Endodermal cell (in vitro differentiated cells): ENCODE measurements at regions not wholly inside any gene's neighbourhood (a gene's known extent, or its start where the extent isn't known, plus 50 kb on each side); places are given as distances from the start of the nearest gene placed in this dataset.

Experiments used
- DNase-seq: peaks from one replicate; pipeline ENCODE4 v3.0.0-alpha.2; 2017
- H3K27ac ChIP-seq: 2 replicates; pipeline ENCODE4 v1.5.1; 2013; ENCODE audit warnings: mild to moderate bottlenecking, low read depth, low read length, moderate library complexity
- H3K27me3 ChIP-seq: 2 replicates; pipeline ENCODE4 v1.6.1; 2013; ENCODE audit warnings: mild to moderate bottlenecking, low read length, moderate library complexity; ENCODE audit not compliant: insufficient read depth, control insufficient read depth, poor library complexity, severe bottlenecking
- H3K36me3 ChIP-seq: 2 replicates; pipeline ENCODE4 v1.7.0; 2013; ENCODE audit warnings: mild to moderate bottlenecking, low read length, moderate library complexity; ENCODE audit not compliant: control insufficient read depth, insufficient read depth
- H3K4me1 ChIP-seq: one replicate; pipeline ENCODE4 v1.7.0; 2013; ENCODE audit warnings: low read length; ENCODE audit not compliant: control insufficient read depth, insufficient read depth
- H3K4me3 ChIP-seq: 2 replicates; pipeline ENCODE4 v1.5.1; 2013; ENCODE audit warnings: mild to moderate bottlenecking, low read length, moderate library complexity
- H3K9ac ChIP-seq: 2 replicates; pipeline ENCODE4 v1.6.1; 2013; ENCODE audit warnings: mild to moderate bottlenecking, low read length, moderate library complexity; ENCODE audit not compliant: poor library complexity, severe bottlenecking; ENCODE audit errors: extremely low read depth
- H3K9me3 ChIP-seq: 2 replicates; pipeline ENCODE4 v1.6.1; 2013; ENCODE audit warnings: mild to moderate bottlenecking, low read length, moderate library complexity; ENCODE audit not compliant: control insufficient read depth
- H3K27ac Mint-ChIP-seq: 2 replicates; pipeline ENCODE4 v1.8.0; 2020; ENCODE audit warnings: mixed read lengths
- H3K27me3 Mint-ChIP-seq: 2 replicates; pipeline ENCODE4 v1.8.0; 2021; ENCODE audit warnings: mild to moderate bottlenecking, mixed read lengths; ENCODE audit not compliant: insufficient read depth
- H3K36me3 Mint-ChIP-seq: 2 replicates; pipeline ENCODE4 v1.8.0; 2020; ENCODE audit warnings: low read depth, mixed read lengths
- H3K4me1 Mint-ChIP-seq: 2 replicates; pipeline ENCODE4 v1.8.0; 2020; ENCODE audit warnings: mixed read lengths
- H3K4me3 Mint-ChIP-seq: 2 replicates; pipeline ENCODE4 v1.8.0; 2020; ENCODE audit warnings: mild to moderate bottlenecking, moderate library complexity, mixed read lengths
- H3K9me3 Mint-ChIP-seq: 2 replicates; pipeline ENCODE4 v1.8.0; 2020; ENCODE audit warnings: mild to moderate bottlenecking, mixed read lengths
- CTCF ChIP-seq: fragments of 200-600 bp; sonication (generic); conservative IDR thresholded peaks from 2 replicates; pipeline ENCODE4 v1.5.0; 2021; ENCODE audit warnings: antibody characterized with exemption, mild to moderate bottlenecking
- WGBS, 2 experiments: methylation state at CpG; one replicate each; pipeline versions ENCODE4 v1.1.5 to v1.1.7; 2013; ENCODE audit warnings: missing lambda C conversion rate in 2 of 2, mixed read lengths in 1 of 2; ENCODE audit not compliant: insufficient coverage in 1 of 2, insufficient read length in 1 of 2; 5-methylcytosine and 5-hydroxymethylcytosine counted together

GRCh38 chr9:105975886-105976645 is 281.7 kb downstream of the TMEM38B start:
- Histone ChIP-seq H3K36me3 (no peaks in the 10 kb centered on the region), H3K4me1 (peaks cover 42% of the 10 kb centered on the region), H3K27ac (peak overlapping the region; percentile 91), H3K9me3 (no peaks in the 10 kb centered on the region), H3K27me3 (no peaks in the 10 kb centered on the region), H3K4me3 (peak overlapping the region; percentile 21), H3K9ac (peak overlapping the region; percentile 31)
- 55 to 62% methylated on average over 9 to 14 of the region's 14 CpGs for WGBS, 2 experiments
- no peak for TF ChIP-seq CTCF
- no peak overlapping the region for H3K4me3 Mint-ChIP-seq
- H3K9me3 Mint-ChIP-seq: no peaks in the 10 kb centered on the region
- H3K4me1 Mint-ChIP-seq: peaks cover 55% of the 10 kb centered on the region
- H3K27ac Mint-ChIP-seq: no peak overlapping the region
- no peaks in the 10 kb centered on the region for H3K36me3 Mint-ChIP-seq
- peak; percentile 58 for DNase-seq
- peaks cover 10% of the 10 kb centered on the region for H3K27me3 Mint-ChIP-seq

GRCh38 chr9:105978336-105978735 is 284.0 kb downstream of the TMEM38B start:
- WGBS, 2 experiments: 75 to 86% methylated on average over 5 to 7 of the region's 7 CpGs
- DNase-seq: no peak
- H3K4me1 Mint-ChIP-seq: peaks cover 47% of the 10 kb centered on the region
- no peaks in the 10 kb centered on the region for H3K36me3 Mint-ChIP-seq
- H3K36me3 ChIP-seq: no peaks in the 10 kb centered on the region
- H3K9me3 ChIP-seq: no peaks in the 10 kb centered on the region
- H3K4me3 Mint-ChIP-seq: no peak overlapping the region
- no peak overlapping the region for H3K27ac Mint-ChIP-seq
- H3K27me3 ChIP-seq: no peaks in the 10 kb centered on the region
- H3K4me3 ChIP-seq: no peak overlapping the region
- peak overlapping the region; percentile 55 for H3K27ac ChIP-seq
- H3K4me1 ChIP-seq: peaks cover 41% of the 10 kb centered on the region
- no peak for TF ChIP-seq CTCF
- H3K9me3 Mint-ChIP-seq: no peaks in the 10 kb centered on the region
- no peak overlapping the region for H3K9ac ChIP-seq
- no peaks in the 10 kb centered on the region for H3K27me3 Mint-ChIP-seq

- WGBS, 2 experiments: 88 to 100% methylated on average over 2 to 3 of the region's 3 CpGs
These were observed 284.5 kb downstream of the TMEM38B start for GRCh38 chr9:105978826-105979225.

More at GRCh38 chr9:105978826-105979225, 284.5 kb downstream of the TMEM38B start:
- H3K27ac ChIP-seq: peak overlapping the region; percentile 55
- no peak overlapping the region for H3K9ac ChIP-seq
- H3K36me3 Mint-ChIP-seq: no peaks in the 10 kb centered on the region
- no peak overlapping the region for H3K4me3 ChIP-seq
- no peak for TF ChIP-seq CTCF
- peaks cover 36% of the 10 kb centered on the region for H3K4me1 ChIP-seq
- no peaks in the 10 kb centered on the region for H3K9me3 Mint-ChIP-seq
- H3K27ac Mint-ChIP-seq: no peak overlapping the region
- no peaks in the 10 kb centered on the region for H3K9me3 ChIP-seq
- no peak overlapping the region for H3K4me3 Mint-ChIP-seq
- H3K27me3 ChIP-seq: no peaks in the 10 kb centered on the region
- H3K27me3 Mint-ChIP-seq: no peaks in the 10 kb centered on the region
- H3K4me1 Mint-ChIP-seq: peaks cover 42% of the 10 kb centered on the region
- no peaks in the 10 kb centered on the region for H3K36me3 ChIP-seq
- DNase-seq: no peak
